ENCODE measurements at regions not wholly inside any gene's neighbourhood (a gene's known extent, or its start where the extent isn't known, plus 50 kb on each side); places are given as distances from the start of the nearest gene placed in this dataset.

DNA sequence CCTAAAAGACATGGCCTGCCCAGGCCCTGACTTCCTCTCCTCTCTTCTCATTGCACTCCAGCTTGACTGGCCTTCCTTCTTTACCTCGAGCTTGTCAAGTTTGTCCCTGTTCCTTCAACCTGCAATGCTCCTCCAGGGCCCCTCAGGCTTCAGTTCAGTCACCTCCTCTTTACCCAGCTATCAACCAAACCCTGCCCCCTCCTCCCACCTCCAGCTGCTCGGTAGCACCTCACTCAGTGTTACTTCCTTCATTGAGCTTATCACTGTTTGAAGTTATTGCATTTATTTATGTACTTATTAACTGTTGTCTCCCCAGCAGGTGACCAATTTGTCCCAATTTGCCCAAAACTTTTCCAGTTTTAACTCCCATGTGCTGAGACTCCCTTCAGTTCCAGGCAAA is 95.8 kb upstream of the UBE2E1 start:
- Mint-ChIP-seq H3K9me3 (no peaks in the 10 kb centered on the region), H3K4me3 (no peak overlapping the region), H3K36me3 (no peaks in the 10 kb centered on the region), H3K27me3 (ENCODE audit: low read depth) (peaks cover 27% of the 10 kb centered on the region), H3K4me1 (peaks cover 23% of the 10 kb centered on the region), H3K27ac (no peak overlapping the region)
- DNase-seq (ENCODE audit: low spot score in 2 of 2, unreplicated experiment in 2 of 2): no peak
- TF ChIP-seq, protein P1, sequence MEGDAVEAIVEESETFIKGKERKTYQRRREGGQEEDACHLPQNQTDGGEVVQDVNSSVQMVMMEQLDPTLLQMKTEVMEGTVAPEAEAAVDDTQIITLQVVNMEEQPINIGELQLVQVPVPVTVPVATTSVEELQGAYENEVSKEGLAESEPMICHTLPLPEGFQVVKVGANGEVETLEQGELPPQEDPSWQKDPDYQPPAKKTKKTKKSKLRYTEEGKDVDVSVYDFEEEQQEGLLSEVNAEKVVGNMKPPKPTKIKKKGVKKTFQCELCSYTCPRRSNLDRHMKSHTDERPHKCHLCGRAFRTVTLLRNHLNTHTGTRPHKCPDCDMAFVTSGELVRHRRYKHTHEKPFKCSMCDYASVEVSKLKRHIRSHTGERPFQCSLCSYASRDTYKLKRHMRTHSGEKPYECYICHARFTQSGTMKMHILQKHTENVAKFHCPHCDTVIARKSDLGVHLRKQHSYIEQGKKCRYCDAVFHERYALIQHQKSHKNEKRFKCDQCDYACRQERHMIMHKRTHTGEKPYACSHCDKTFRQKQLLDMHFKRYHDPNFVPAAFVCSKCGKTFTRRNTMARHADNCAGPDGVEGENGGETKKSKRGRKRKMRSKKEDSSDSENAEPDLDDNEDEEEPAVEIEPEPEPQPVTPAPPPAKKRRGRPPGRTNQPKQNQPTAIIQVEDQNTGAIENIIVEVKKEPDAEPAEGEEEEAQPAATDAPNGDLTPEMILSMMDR (IDR thresholded peaks at IDR 0.05; ENCODE audit: unreplicated experiment): no peak

DNA sequence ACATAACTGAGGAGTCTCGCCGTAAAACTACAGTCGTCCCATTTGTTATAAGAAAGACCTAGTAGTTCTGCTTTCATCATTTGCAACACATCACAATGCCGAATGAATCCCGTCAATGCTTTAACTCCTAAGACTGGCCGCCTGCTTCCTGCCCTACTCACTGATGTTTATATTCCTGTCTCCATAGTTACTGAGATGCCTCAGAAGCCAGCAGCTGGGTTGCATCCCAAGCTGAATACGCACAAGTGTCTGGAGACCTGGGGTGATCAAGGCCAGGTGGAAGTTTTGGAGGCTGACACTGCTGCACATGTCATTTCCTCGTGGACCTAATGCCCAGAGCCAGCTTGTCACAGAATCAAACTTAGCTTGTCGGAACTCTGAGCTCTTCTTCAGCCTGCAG is 95.2 kb upstream of the UBE2E1 start:
- no peak for DNase-seq (ENCODE audit: low spot score in 2 of 2, unreplicated experiment in 2 of 2)
- no peak overlapping the region for H3K4me3 Mint-ChIP-seq
- peaks cover 1% of the 10 kb centered on the region for H3K36me3 Mint-ChIP-seq
- TF ChIP-seq, protein P1 (IDR thresholded peaks at IDR 0.05; ENCODE audit: unreplicated experiment): no peak
- no peak overlapping the region for H3K27ac Mint-ChIP-seq
- H3K4me1 Mint-ChIP-seq: peaks cover 23% of the 10 kb centered on the region
- H3K27me3 Mint-ChIP-seq (ENCODE audit: low read depth): peaks cover 27% of the 10 kb centered on the region
- H3K9me3 Mint-ChIP-seq: peaks cover 2% of the 10 kb centered on the region

DNA sequence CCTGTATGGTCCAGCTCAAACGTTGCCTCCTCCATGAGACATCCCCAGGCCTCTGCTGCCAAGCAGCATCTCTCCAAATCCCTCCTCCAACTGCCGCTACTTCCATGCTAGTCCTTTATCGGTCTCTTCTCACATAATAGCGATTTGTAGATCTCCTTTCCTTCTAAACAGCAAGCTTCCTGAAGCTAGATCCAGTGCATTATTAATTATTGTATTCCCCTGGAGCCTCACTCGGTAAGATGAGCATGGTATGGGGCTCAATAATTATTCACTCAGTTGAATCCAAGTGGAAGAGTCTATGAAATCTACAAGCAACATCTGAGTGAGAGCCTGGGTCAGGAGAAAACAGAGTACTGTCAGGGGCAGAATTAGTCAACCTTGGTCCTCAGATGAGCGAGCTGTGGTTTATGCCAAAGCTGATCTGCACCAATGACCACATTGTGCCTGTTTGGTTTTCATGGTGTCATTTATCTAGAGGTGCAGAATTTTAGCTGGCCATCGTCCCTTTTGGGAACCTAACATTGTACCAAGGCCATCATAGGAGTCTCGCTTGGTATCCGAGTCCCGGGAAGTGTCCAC is 93.8 kb upstream of the UBE2E1 start:
- Mint-ChIP-seq H3K36me3 (peaks cover 5% of the 10 kb centered on the region), H3K4me1 (peaks cover 23% of the 10 kb centered on the region), H3K27me3 (ENCODE audit: low read depth) (peaks cover 27% of the 10 kb centered on the region), H3K4me3 (no peak overlapping the region), H3K27ac (no peak overlapping the region), H3K9me3 (peaks cover 14% of the 10 kb centered on the region)
- TF ChIP-seq, protein P1 (IDR thresholded peaks at IDR 0.05; ENCODE audit: unreplicated experiment): no peak
- DNase-seq (ENCODE audit: low spot score in 2 of 2, unreplicated experiment in 2 of 2): no peak

DNA sequence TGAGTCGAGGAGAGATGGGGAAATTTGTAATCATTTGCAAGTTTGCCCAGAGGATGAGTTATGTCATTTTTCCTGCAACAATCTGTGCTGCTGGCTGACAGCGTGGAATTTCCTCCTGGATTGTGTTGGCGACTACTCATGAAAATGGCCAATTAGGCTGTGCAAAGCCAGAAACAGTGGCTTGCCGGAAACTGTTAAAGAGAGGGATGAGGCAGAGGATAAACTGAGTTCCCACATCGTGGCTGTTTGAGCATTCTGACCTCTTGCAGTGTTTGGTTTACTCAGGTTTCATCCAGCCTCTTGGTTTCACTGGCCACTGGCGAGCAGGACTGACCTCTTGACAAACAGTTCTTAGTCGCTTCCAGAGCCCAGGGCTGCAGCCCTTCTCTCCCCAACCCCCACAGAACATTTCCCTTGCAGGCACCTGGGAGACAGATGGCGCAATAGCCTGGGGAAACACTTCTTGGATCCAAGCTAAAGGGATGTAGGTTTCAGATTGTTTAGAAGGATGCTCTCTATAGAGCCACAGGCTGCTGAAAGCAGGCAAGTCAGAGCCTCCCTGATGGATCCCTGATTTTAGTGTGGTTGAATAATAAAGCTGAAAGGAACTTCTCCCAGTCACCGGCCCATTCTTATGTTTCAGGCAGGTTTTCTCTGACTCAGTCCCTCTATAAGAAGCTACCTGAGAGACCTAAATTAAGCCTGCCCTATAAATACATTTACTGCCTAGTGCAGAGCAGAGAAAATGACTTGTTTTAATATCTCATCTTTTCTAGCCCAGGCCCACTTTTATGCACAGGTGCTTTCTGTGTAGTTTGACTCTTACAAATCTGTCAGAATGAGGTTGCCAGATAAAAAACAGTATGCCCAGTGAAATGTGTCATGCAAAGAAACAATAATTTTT is 92.8 kb upstream of the UBE2E1 start:
- TF ChIP-seq, protein P1 (IDR thresholded peaks at IDR 0.05; ENCODE audit: unreplicated experiment): no peak
- Mint-ChIP-seq H3K4me1 (peaks cover 23% of the 10 kb centered on the region), H3K27me3 (ENCODE audit: low read depth) (peaks cover 27% of the 10 kb centered on the region), H3K27ac (no peak overlapping the region), H3K36me3 (peaks cover 5% of the 10 kb centered on the region), H3K4me3 (no peak overlapping the region), H3K9me3 (peaks cover 14% of the 10 kb centered on the region)
- DNase-seq (ENCODE audit: low spot score in 2 of 2, unreplicated experiment in 2 of 2): no peak

DNA sequence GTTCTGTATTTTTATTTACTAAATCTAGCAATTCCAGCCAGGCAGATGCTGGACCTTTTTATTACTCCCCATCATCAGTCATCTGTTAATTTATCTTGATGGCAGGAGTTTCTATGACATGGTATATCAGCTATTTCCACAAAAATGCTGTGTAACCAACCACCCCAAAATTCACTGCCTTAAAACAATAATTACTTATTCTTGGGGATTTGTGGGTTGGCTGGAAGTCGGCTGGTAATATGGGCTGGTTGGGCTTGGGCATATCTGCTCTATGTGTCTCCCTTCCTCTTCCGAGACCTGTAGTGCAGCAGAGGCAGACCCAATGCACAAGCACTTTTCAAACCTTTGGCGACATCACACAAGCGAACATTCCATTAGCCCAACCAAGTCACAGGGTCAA is 92.1 kb upstream of the UBE2E1 start:
- H3K9me3 Mint-ChIP-seq: peaks cover 14% of the 10 kb centered on the region
- no peak overlapping the region for H3K4me3 Mint-ChIP-seq
- peaks cover 27% of the 10 kb centered on the region for H3K27me3 Mint-ChIP-seq (ENCODE audit: low read depth)
- peaks cover 19% of the 10 kb centered on the region for H3K4me1 Mint-ChIP-seq
- H3K27ac Mint-ChIP-seq: no peak overlapping the region
- TF ChIP-seq, protein P1 (IDR thresholded peaks at IDR 0.05; ENCODE audit: unreplicated experiment): no peak
- H3K36me3 Mint-ChIP-seq: peaks cover 5% of the 10 kb centered on the region
- no peak for DNase-seq (ENCODE audit: low spot score in 2 of 2, unreplicated experiment in 2 of 2)

Measured in mesothelial cell of epicardium (in vitro differentiated cells).